ENCODE measurements at regions not wholly inside any gene's neighbourhood (a gene's known extent, or its start where the extent isn't known, plus 50 kb on each side); places are given as distances from the start of the nearest gene placed in this dataset.

- CTCF ChIA-PET = interaction anchor here (0.6 to 0.7 kb wide), 2 partner anchors 372 to 749 kb away, joined by 3 to 6 read pairs; no protein-coding TSS in a partner anchor
- intact Hi-C loops (cut with micrococcal nuclease; ENCODE audit: unreplicated experiment) = no loop called here
- peaks cover 20% of the 10 kb centered on the region for H3K9me3 Mint-ChIP-seq (ENCODE audit: low read depth, unreplicated experiment)
- no peak for DNase-seq
- no peak for TF ChIP-seq CTCF (IDR thresholded peaks at IDR 0.05; ENCODE audit: unreplicated experiment)
- no peaks in the 10 kb centered on the region for H3K36me3 Mint-ChIP-seq (ENCODE audit: insufficient read depth, unreplicated experiment)
- H3K27me3 Mint-ChIP-seq (ENCODE audit: unreplicated experiment) = no peaks in the 10 kb centered on the region
- H3K4me1 Mint-ChIP-seq (ENCODE audit: low read depth, unreplicated experiment) = no peaks in the 10 kb centered on the region
- no peak overlapping the region for H3K4me3 Mint-ChIP-seq (ENCODE audit: low read depth, unreplicated experiment)
- BruUV-seq (replicated peaks) = no TSS peak
- no peak overlapping the region for H3K27ac Mint-ChIP-seq (ENCODE audit: unreplicated experiment)
These were observed 649.0 kb upstream of the TBX3 start for GRCh38 chr12:115332945-115333344.

- Mint-ChIP-seq H3K4me1 (ENCODE audit: low read depth, unreplicated experiment) (no peaks in the 10 kb centered on the region), H3K9me3 (ENCODE audit: low read depth, unreplicated experiment) (peaks cover 29% of the 10 kb centered on the region), H3K27ac (ENCODE audit: unreplicated experiment) (no peak overlapping the region), H3K27me3 (ENCODE audit: unreplicated experiment) (no peaks in the 10 kb centered on the region), H3K36me3 (ENCODE audit: insufficient read depth, unreplicated experiment) (peaks cover 5% of the 10 kb centered on the region), H3K4me3 (ENCODE audit: low read depth, unreplicated experiment) (no peak overlapping the region)
- intact Hi-C loops (cut with micrococcal nuclease; ENCODE audit: unreplicated experiment) = no loop called here
- CTCF ChIA-PET = no interaction called here
- BruUV-seq (replicated peaks) = no TSS peak
- TF ChIP-seq CTCF (IDR thresholded peaks at IDR 0.05; ENCODE audit: unreplicated experiment) = no peak
- no peak for DNase-seq
These were observed 641.9 kb upstream of the TBX3 start for GRCh38 chr12:115325858-115326257.

- no peak overlapping the region for H3K4me3 Mint-ChIP-seq (ENCODE audit: low read depth, unreplicated experiment)
- peaks cover 31% of the 10 kb centered on the region for H3K9me3 Mint-ChIP-seq (ENCODE audit: low read depth, unreplicated experiment)
- H3K36me3 Mint-ChIP-seq (ENCODE audit: insufficient read depth, unreplicated experiment) = peaks cover 5% of the 10 kb centered on the region
- no peak for TF ChIP-seq CTCF (IDR thresholded peaks at IDR 0.05; ENCODE audit: unreplicated experiment)
- H3K4me1 Mint-ChIP-seq (ENCODE audit: low read depth, unreplicated experiment) = no peaks in the 10 kb centered on the region
- CTCF ChIA-PET = no interaction called here
- intact Hi-C loops (cut with micrococcal nuclease; ENCODE audit: unreplicated experiment) = no loop called here
- no TSS peak for BruUV-seq (replicated peaks)
- no peaks in the 10 kb centered on the region for H3K27me3 Mint-ChIP-seq (ENCODE audit: unreplicated experiment)
- DNase-seq = no peak
- no peak overlapping the region for H3K27ac Mint-ChIP-seq (ENCODE audit: unreplicated experiment)
These were observed 641.1 kb upstream of the TBX3 start for GRCh38 chr12:115324949-115325593.

- Mint-ChIP-seq H3K9me3 (ENCODE audit: low read depth, unreplicated experiment) (peaks cover 30% of the 10 kb centered on the region), H3K4me3 (ENCODE audit: low read depth, unreplicated experiment) (no peak overlapping the region), H3K27ac (ENCODE audit: unreplicated experiment) (no peak overlapping the region), H3K27me3 (ENCODE audit: unreplicated experiment) (no peaks in the 10 kb centered on the region), H3K36me3 (ENCODE audit: insufficient read depth, unreplicated experiment) (peaks cover 5% of the 10 kb centered on the region), H3K4me1 (ENCODE audit: low read depth, unreplicated experiment) (no peaks in the 10 kb centered on the region)
- intact Hi-C loops (cut with micrococcal nuclease; ENCODE audit: unreplicated experiment) = no loop called here
- BruUV-seq (replicated peaks) = no TSS peak
- no peak for TF ChIP-seq CTCF (IDR thresholded peaks at IDR 0.05; ENCODE audit: unreplicated experiment)
- CTCF ChIA-PET = no interaction called here
- no peak for DNase-seq
These were observed 639.4 kb upstream of the TBX3 start for GRCh38 chr12:115323223-115323905.

Data from Calu3 (cell line).